SK-N-SH (cell line): ENCODE measurements at regions not wholly inside any gene's neighbourhood (a gene's known extent, or its start where the extent isn't known, plus 50 kb on each side); places are given as distances from the start of the nearest gene placed in this dataset.

Experiments used
- CTCF ChIP-seq: fragments of 200-600 bp; sonication (generic); IDR thresholded peaks from 2 replicates; pipeline ENCODE4 v1.6.1; 2017; ENCODE audit warnings: antibody characterized with exemption, mild to moderate bottlenecking, moderate library complexity
- ELF1 ChIP-seq: IDR thresholded peaks from 2 replicates; pipeline ENCODE4 v1.4.0; 2012
- EP300 ChIP-seq, 2 experiments: IDR thresholded peaks; 2 replicates each; pipeline versions ENCODE4 v1.4.0 to v1.6.1; 2012; ENCODE audit warnings: borderline replicate concordance in 1 of 2, low read depth in 1 of 2, low read length in 1 of 2
- EZH2phosphoT487 ChIP-seq: fragments of 200-600 bp; sonication (generic); IDR thresholded peaks from 2 replicates; pipeline ENCODE4 v1.6.1; 2017; ENCODE audit warnings: low read depth, mixed run types, mild to moderate bottlenecking, antibody characterized with exemption, moderate library complexity, borderline replicate concordance
- GATA2 ChIP-seq: sonication (generic); formaldehyde crosslinking; IDR thresholded peaks from 2 replicates; pipeline ENCODE4 v1.5.0; 2020; ENCODE audit warnings: mild to moderate bottlenecking, missing genetic modification reagents
- IRF3 ChIP-seq: fragments of 150-350 bp; IDR thresholded peaks from 2 replicates; pipeline ENCODE4 v1.6.1; 2016; ENCODE audit warnings: mild to moderate bottlenecking, low read depth, low read length
- MXI1 ChIP-seq: IDR thresholded peaks from 2 replicates; pipeline ENCODE4 v1.6.1; 2012; ENCODE audit warnings: mild to moderate bottlenecking, low read depth, low read length, improper control_type of control experiment
- PBX3 ChIP-seq: IDR thresholded peaks from 2 replicates; pipeline ENCODE4; 2012
- RCOR1 ChIP-seq: fragments of 150-350 bp; IDR thresholded peaks from 2 replicates; pipeline ENCODE4 v1.6.1; 2017; ENCODE audit warnings: antibody characterized with exemption, low read length
- TEAD4 ChIP-seq: IDR thresholded peaks from 2 replicates; pipeline ENCODE4 v1.4.0; 2012; ENCODE audit warnings: mild to moderate bottlenecking, borderline replicate concordance; ENCODE audit not compliant: insufficient read depth

- no peak for TF ChIP-seq CTCF
- no peak for TF ChIP-seq MXI1
- no peak for TF ChIP-seq PBX3
- TF ChIP-seq EZH2phosphoT487, result no peak
- TF ChIP-seq EP300 (IDR thresholded peaks at IDR 0.05; ENCODE audit: borderline replicate concordance in 1 of 2, low read depth in 1 of 2, low read length in 1 of 2), result no peak
- TF ChIP-seq GATA2 (CRISPR knock-in tag), result no peak
- TF ChIP-seq RCOR1, result no peak
- no peak for TF ChIP-seq TEAD4
- no peak for TF ChIP-seq ELF1
- TF ChIP-seq IRF3, result no peak
Measured at GRCh38 chr10:4698075-4698474, 127.9 kb upstream of the AKR1E2 start.
